PFSK-1 (cell line): ENCODE measurements at regions not wholly inside any gene's neighbourhood (a gene's known extent, or its start where the extent isn't known, plus 50 kb on each side); places are given as distances from the start of the nearest gene placed in this dataset.

ENCODE experiments used
- FOXP2 ChIP-seq: optimal IDR thresholded peaks from 2 replicates; pipeline ENCODE3; 2011; ENCODE audit warnings: borderline replicate concordance, control low read depth, inconsistent platforms; ENCODE audit not compliant: insufficient read depth; ENCODE audit errors: extremely low read length, extremely low read depth
- POLR2AphosphoS5 ChIP-seq: IDR thresholded peaks from 2 replicates; pipeline ENCODE4 v1.6.1; 2012; ENCODE audit warnings: low read depth, mild to moderate bottlenecking, control low read depth, low read length, moderate library complexity
- REST ChIP-seq, 2 experiments: IDR thresholded peaks; 2 replicates each; pipeline versions ENCODE4 v1.6.1 to v1.8.0; 2011 to 2012; ENCODE audit warnings: low read depth in 2 of 2, low read length in 2 of 2, control low read depth in 1 of 2, inconsistent platforms in 1 of 2, mild to moderate bottlenecking in 1 of 2, moderate library complexity in 1 of 2; ENCODE audit not compliant: insufficient read depth in 1 of 2
- SIN3A ChIP-seq: IDR thresholded peaks from 2 replicates; pipeline ENCODE4 v1.6.1; 2012; ENCODE audit warnings: mild to moderate bottlenecking, low read length, moderate library complexity, borderline replicate concordance; ENCODE audit not compliant: insufficient read depth
- TAF1 ChIP-seq: IDR thresholded peaks from 2 replicates; pipeline ENCODE4 v1.6.1; 2012; ENCODE audit warnings: low read length, control low read depth, borderline replicate concordance; ENCODE audit not compliant: insufficient read depth

GRCh38 chr20:10114598-10114997, 79.8 kb downstream of the ANKEF1 start:
- TF ChIP-seq POLR2AphosphoS5 (no peak), SIN3A (no peak), TAF1 (no peak), FOXP2 (no peak), REST (IDR thresholded peaks at IDR 0.05; ENCODE audit: insufficient read depth in 1 of 2, low read depth in 2 of 2, low read length in 2 of 2) (no peak)

GRCh38 chr20:10115021-10115420, 80.2 kb downstream of the ANKEF1 start:
- TF ChIP-seq REST (IDR thresholded peaks at IDR 0.05; ENCODE audit: insufficient read depth in 1 of 2, low read depth in 2 of 2, low read length in 2 of 2) = no peak
- TF ChIP-seq POLR2AphosphoS5 = no peak
- no peak for TF ChIP-seq FOXP2
- TF ChIP-seq SIN3A = no peak
- no peak for TF ChIP-seq TAF1

GRCh38 chr20:10119336-10119735, 84.5 kb downstream of the ANKEF1 start:
- no peak for TF ChIP-seq TAF1
- no peak for TF ChIP-seq FOXP2
- TF ChIP-seq SIN3A = no peak

GRCh38 chr20:10125757-10126156, 91.0 kb downstream of the ANKEF1 start:
- TF ChIP-seq REST (IDR thresholded peaks at IDR 0.05; ENCODE audit: insufficient read depth in 1 of 2, low read depth in 2 of 2, low read length in 2 of 2) = no peak
- no peak for TF ChIP-seq FOXP2
- no peak for TF ChIP-seq SIN3A
- no peak for TF ChIP-seq TAF1
- no peak for TF ChIP-seq POLR2AphosphoS5

GRCh38 chr20:10129749-10130148, 88.9 kb upstream of the SNAP25 start:
- TF ChIP-seq FOXP2 = no peak
- TF ChIP-seq TAF1 = no peak
- TF ChIP-seq POLR2AphosphoS5 = no peak
- TF ChIP-seq REST (IDR thresholded peaks at IDR 0.05; ENCODE audit: insufficient read depth in 1 of 2, low read depth in 2 of 2, low read length in 2 of 2) = no peak
- TF ChIP-seq SIN3A = no peak
